ENCODE measurements at regions not wholly inside any gene's neighbourhood (a gene's known extent, or its start where the extent isn't known, plus 50 kb on each side); places are given as distances from the start of the nearest gene placed in this dataset.
"Not testable (repeated sequence)": the region's sequence is repeated elsewhere in the genome, so short reads cannot be mapped to it uniquely, and the experiment has no call there.

- DNase-seq = no peak
- Histone ChIP-seq H3K27me3 (no peaks in the 10 kb centered on the region), H3K36me3 (replicated peaks in 1 of 2; ENCODE audit: insufficient read depth in 1 of 2, low read depth in 2 of 2) (no peaks in the 10 kb centered on the region), H3K4me3 (no peak overlapping the region), H3K27ac (no peak overlapping the region), H3K4me1 (no peaks in the 10 kb centered on the region), H3K9me3 (no peaks in the 10 kb centered on the region)
- intact Hi-C loops (cut with DNase I) = no loop called here
- no peak for ATAC-seq
- TF ChIP-seq POLR2A (IDR thresholded peaks at IDR 0.05) (no peak), CTCF (IDR thresholded peaks at IDR 0.05) (no peak)
- 48 to 57% methylated on average over 3 of the region's 3 CpGs for WGBS, 2 donors
Observed at GRCh38 chr7:89839329-89839728, 314.9 kb upstream of the STEAP1 start.

- Histone ChIP-seq H3K27me3 (no peaks in the 10 kb centered on the region), H3K36me3 (replicated peaks in 1 of 2; ENCODE audit: insufficient read depth in 1 of 2, low read depth in 2 of 2) (no peaks in the 10 kb centered on the region), H3K9me3 (no peaks in the 10 kb centered on the region), H3K27ac (no peak overlapping the region), H3K4me1 (no peaks in the 10 kb centered on the region), H3K4me3 (no peak overlapping the region)
- ATAC-seq = no peak
- no peak for TF ChIP-seq CTCF (IDR thresholded peaks at IDR 0.05)
- TF ChIP-seq POLR2A (IDR thresholded peaks at IDR 0.05) = no peak
- intact Hi-C loops (cut with DNase I) = no loop called here
- DNase-seq = no peak
- 88 to 95% methylated on average over 2 of the region's 2 CpGs for WGBS, 2 donors
Observed at GRCh38 chr7:89845952-89846351, 308.3 kb upstream of the STEAP1 start.

- intact Hi-C loops (cut with DNase I) = no loop called here
- H3K4me1 ChIP-seq = no peaks in the 10 kb centered on the region
- H3K36me3 ChIP-seq (replicated peaks in 1 of 2; ENCODE audit: insufficient read depth in 1 of 2, low read depth in 2 of 2) = no peaks in the 10 kb centered on the region
- ATAC-seq = no peak
- no peak overlapping the region for H3K4me3 ChIP-seq
- H3K27ac ChIP-seq = no peak overlapping the region
- H3K27me3 ChIP-seq = no peaks in the 10 kb centered on the region
- no peak for TF ChIP-seq POLR2A (IDR thresholded peaks at IDR 0.05)
- TF ChIP-seq CTCF (IDR thresholded peaks at IDR 0.05) = no peak
- WGBS, 2 donors = 39 to 45% methylated on average over 4 of the region's 4 CpGs
- no peak for DNase-seq
- no peaks in the 10 kb centered on the region for H3K9me3 ChIP-seq
Observed at GRCh38 chr7:89849052-89849451, 305.2 kb upstream of the STEAP1 start.

- H3K4me3 ChIP-seq; H3K36me3 ChIP-seq (replicated peaks in 1 of 2; ENCODE audit: insufficient read depth in 1 of 2, low read depth in 2 of 2); H3K4me1 ChIP-seq; DNase-seq; H3K27ac ChIP-seq; H3K27me3 ChIP-seq; ATAC-seq; intact Hi-C loops (cut with DNase I); H3K9me3 ChIP-seq: not testable (repeated sequence)
Observed at GRCh38 chr7:89857053-89857452, 297.2 kb upstream of the STEAP1 start.

- Histone ChIP-seq H3K27ac (no peak overlapping the region), H3K4me3 (no peak overlapping the region), H3K27me3 (no peaks in the 10 kb centered on the region), H3K9me3 (peaks cover 0 to 5% (median 0%) of the 10 kb centered on the region in 3 donors), H3K36me3 (replicated peaks in 1 of 2; ENCODE audit: insufficient read depth in 1 of 2, low read depth in 2 of 2) (no peaks in the 10 kb centered on the region), H3K4me1 (no peaks in the 10 kb centered on the region)
- DNase-seq = no peak
- ATAC-seq = no peak
- intact Hi-C loops (cut with DNase I) = no loop called here
- no peak for TF ChIP-seq CTCF (IDR thresholded peaks at IDR 0.05)
- no peak for TF ChIP-seq POLR2A (IDR thresholded peaks at IDR 0.05)
- 63 to 67% methylated on average over 1 of the region's 1 CpG for WGBS, 2 donors
Observed at GRCh38 chr7:89857767-89858166, 296.5 kb upstream of the STEAP1 start.
